ENCODE measurements at regions not wholly inside any gene's neighbourhood (a gene's known extent, or its start where the extent isn't known, plus 50 kb on each side); places are given as distances from the start of the nearest gene placed in this dataset.

- TF ChIP-seq CTCF (IDR thresholded peaks at IDR 0.05) (no peak), POLR2A (IDR thresholded peaks at IDR 0.05) (no peak), POLR2AphosphoS5 (IDR thresholded peaks at IDR 0.05) (no peak)
Measured at GRCh38 chr6:137983269-137983668, 116.2 kb downstream of the TNFAIP3 start.
